Stimulated activated CD4-positive, alpha-beta T cell treated with anti-CD3 and anti-CD28 coated beads, Interleukin-4, amount 100 ng/mL, for 48 hours (primary cell): ENCODE measurements at regions not wholly inside any gene's neighbourhood (a gene's known extent, or its start where the extent isn't known, plus 50 kb on each side); places are given as distances from the start of the nearest gene placed in this dataset.

Experiments used
- DNase-seq, 2 donors: peaks; one replicate each; pipeline ENCODE4 v3.0.0-alpha.2; 2020; ENCODE audit warnings: low read depth in 2 of 2

DNA sequence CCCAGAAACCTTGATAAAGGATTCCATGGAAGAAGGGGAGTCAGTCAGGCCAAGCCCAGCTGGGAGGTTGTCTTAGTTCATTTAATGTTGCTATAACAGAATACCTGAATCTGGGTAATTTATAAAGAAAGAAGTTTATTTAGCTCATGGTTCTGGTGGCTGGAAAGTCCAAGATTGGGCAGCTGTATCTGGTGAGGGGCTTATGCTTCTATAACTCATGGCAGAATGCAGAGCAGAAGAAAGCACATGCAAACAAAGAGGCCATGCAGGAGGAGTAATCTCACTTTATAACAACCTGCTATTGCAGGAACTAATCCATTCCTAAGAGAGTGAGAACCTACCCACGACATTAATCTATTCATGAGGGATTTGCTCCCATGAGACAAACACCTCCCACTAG is 54.2 kb upstream of the ANKRD1 start:
- DNase-seq, result no peak

DNA sequence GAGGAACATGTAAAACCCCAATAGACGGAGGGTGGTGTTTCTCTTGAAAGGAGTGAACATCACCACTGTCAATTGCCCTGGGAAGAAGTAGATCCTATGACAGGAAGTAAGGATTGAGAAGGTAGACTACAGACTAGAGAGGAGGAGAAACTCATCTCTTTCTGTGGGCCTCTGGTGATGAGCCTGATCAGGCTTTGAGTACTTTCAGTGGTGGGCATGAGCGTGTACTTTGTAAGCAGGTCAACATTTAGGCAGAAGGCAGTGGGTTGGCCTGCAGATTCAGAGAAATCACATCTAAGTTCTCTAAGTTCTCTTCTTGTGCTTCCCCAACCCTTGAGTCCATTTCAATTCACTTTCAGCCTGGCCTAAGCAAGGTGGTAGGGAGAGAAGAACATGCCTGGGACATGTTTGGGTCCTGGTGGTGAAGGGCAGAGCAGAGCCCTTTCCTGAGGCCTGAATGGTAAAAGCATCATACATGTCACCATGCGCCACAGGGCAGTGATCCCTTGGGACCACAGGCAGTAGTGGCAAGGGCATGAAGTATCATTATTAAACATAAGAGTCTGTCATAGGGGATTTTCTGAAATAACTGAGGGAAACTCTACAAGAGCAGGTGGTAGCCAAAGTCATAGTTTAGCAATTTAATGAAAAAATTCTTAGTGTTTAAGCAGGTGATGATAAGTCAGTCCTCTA is 56.4 kb upstream of the ANKRD1 start:
- no peak for DNase-seq

DNA sequence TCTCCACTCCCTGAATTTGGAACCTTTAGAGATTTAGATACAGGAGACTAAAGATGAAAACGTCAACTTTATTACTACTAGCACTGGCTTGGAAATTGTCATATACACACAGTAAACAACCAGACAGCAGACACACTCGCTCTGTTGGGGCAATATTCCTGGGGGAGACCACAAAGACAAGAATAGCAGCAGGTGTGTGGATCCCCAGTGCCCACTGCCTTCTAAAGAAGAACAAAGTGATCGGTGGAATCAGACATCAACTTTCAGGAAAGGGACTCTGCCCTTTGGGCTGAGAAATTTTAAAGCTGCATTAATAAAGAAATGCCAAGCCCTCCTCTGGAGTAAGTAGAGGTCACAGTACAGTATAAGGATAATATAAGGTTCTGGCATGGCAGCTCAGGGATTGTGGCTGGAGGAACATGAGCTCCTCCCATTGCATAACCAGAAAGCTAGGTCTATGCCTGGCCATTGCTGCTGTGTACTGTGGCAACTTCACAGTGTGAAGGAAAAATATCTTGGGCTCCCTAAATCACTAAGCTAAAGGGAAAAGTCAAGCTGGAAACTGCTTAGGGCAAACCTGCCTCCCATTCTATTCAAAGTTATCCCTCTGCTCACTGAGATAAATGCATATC is 57.1 kb upstream of the ANKRD1 start:
- DNase-seq, result no peak

- no peak for DNase-seq
These were observed 61.6 kb upstream of the ANKRD1 start for GRCh38 chr10:90982406-90983008.

DNA sequence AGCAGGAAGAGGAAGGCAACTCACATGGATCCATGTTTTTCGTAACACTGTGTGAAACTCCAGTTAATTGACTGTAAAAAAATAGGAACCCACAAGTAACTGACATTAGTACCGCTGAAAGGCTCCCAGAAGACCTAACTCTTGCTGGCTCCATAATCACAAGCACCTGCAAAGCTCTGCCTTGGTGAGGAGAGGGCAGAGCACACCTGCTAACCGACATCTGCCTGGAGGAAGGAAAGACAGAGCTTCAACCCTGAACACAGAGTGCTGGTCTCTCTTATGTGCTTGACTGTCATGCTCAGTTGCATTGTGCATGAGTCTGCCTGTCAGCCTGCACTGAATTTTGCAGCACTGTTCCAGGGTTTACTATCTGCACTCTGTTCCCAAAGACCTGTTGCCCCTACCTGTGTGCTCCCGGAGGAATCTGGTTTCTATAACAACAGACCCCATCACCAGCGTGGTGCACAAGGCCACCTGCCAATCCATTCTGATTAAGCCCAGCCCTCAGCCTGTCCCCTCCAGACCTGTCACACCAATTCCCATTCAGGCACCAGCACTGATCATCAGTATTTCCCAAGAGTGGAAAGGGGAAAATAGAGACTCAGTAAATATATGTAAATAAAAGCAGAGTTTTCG is 63.1 kb upstream of the ANKRD1 start:
- DNase-seq, result no peak

DNA sequence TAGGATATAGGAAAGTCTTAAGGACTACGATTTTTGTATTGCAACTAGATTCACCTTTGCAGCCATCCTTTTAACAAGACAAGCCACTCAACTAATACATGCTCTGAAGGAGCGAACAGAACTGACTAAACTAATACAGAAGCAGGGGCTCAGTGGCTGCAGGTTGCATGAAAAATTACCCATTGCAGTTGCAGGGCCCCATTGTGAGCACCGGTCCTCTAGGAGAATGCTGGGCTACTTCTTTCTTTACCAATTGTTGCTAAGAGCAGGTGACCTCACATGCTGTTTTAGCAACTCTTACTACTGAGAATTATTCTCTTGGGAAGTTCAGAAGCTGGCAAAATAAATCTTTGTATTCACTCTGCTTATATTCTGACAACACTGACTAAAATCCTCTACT is 64.0 kb upstream of the ANKRD1 start:
- no peak for DNase-seq

GRCh38 chr10:90985321-90985933 is 64.5 kb upstream of the ANKRD1 start:
- DNase-seq, result no peak

GRCh38 chr10:90986136-90986760 is 65.4 kb upstream of the ANKRD1 start:
- no peak for DNase-seq

DNA sequence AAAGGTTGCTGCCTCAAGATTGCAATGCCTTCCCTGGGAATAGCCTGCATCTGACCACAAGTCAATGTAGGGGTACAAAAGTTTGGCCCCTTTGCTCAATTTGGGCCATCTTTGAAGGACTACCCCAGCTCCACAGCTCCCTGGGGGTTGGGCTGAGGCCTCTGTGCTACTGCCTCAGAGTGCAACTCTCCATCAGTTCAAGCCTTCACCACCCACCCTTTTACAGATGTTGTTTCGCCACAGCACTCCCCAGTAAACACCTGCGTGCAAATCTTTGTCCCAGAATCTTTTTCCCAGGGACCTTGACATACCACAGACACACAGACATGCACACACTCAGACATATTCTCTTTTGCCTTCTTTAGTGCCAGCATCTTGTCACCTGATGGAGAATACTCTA is 66.0 kb upstream of the ANKRD1 start:
- DNase-seq, result no peak

- DNase-seq, result no peak
These were observed 66.5 kb upstream of the ANKRD1 start for GRCh38 chr10:90987383-90987782.

- DNase-seq, result no peak
These were observed 67.1 kb upstream of the ANKRD1 start for GRCh38 chr10:90988024-90988423.

- no peak for DNase-seq
These were observed 67.9 kb upstream of the ANKRD1 start for GRCh38 chr10:90988802-90989201.

DNA sequence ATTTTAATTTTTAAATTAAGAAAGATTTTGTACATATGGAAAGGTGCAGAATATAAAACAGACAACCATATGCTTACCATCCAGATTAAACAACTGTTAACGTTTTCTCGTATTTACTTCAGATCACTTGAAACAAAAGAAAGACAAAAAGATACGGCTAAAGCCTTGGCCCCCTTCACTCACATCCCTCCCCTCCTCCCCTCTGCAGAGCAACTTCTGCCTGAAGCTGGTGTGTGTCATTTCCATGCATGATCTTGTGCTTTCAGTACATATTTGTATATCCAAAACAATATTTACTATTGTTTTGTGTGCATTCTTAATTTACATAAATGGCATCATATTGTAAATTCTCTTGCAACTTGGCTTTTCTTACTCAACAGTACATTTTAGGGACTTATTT is 68.5 kb upstream of the ANKRD1 start:
- DNase-seq, result no peak

DNA sequence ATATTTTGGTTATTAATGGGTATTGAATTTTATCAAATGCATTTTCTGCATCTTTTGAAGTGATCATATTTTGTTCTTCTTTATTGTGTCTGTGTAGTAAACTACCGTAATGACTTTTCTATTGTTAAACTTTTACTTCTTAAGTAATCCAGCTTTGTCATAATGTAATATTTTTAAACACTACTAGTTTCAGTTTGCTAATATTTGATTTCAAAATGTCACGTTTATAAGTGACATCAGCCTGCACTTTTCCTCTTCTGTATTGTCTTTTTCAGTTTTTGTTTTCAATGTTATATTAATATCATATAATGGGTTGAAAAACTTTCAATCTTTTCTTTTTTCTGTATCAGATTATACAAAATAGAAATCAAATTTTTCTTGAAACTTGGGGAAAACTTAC is 71.6 kb upstream of the ANKRD1 start:
- DNase-seq, result no peak

DNA sequence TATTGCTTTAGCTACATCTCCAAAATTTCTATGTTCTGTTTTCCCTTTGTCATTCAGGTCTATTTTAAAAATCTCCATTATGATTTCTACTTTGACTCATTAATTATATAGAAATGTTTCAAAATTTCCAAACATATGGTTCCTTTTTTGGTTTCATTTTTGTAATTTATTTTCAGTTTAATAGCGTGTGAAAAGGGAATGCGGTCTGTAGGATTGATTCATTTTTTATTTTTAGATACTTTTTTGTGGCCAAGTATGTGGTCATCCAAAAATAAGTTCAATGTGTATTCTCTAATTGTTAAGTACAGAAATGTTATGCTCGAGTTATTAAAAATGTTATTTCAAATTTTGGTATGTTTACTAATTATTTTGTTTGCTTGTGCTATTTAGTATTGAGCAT is 72.5 kb upstream of the ANKRD1 start:
- no peak for DNase-seq

- DNase-seq, result no peak
These were observed 76.8 kb upstream of the ANKRD1 start for GRCh38 chr10:90997670-90998069.

- DNase-seq, result no peak
These were observed 78.0 kb upstream of the ANKRD1 start for GRCh38 chr10:90998733-90999511.

DNA sequence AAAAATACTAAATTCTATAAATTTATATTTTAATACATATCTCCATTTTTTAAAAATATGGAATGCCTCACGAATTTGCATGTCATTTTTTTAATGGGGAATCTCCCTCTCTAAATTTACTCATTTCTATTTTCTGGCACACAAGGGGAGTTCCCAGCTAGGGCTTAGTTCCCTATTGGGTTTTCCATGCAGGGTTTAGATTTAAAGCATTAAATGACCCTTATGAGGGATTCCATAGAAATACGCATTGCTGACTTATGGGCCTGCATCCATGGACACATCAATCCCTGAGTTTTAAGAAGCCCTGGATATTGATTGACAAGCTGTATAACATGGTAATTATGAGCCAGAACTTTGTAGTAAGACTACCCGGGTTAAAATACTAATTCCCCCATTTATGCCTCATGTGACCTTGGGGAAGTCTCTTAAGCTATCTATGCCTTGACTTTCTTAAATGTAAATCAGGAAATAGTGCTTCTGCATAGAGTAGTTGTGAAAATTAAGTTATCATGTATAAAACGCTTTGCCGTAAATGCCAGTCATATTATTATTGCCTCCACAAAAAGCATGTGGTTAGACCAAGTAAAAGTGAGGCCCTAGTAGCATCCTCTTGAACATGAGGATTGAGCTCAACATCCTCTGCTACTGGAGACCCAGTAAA is 78.8 kb upstream of the ANKRD1 start:
- DNase-seq, result no peak

DNA sequence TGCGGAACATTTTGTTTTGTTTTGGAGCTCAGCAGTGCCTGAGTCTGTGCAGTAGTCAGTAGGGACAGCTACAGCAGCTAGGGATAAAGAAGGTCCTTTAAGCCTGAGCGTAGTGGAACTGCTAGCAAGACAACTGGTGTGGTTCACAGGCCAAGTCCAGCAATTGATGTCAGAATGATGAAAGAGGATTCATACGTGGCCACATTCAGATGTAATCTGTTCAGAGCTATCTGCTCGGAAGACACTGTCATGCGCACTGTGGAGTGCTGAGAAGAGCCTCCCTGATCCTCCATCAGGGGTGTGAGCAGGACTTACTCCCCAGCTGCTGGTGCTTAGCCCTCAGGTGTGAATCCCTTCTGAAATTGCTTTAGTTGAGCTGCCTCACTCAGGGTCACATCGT is 79.6 kb upstream of the ANKRD1 start:
- no peak for DNase-seq

- DNase-seq, result no peak
These were observed 80.1 kb upstream of the ANKRD1 start for GRCh38 chr10:91000985-91001384.

- no peak for DNase-seq
These were observed 81.8 kb upstream of the ANKRD1 start for GRCh38 chr10:91002656-91003055.
